HEK293 (cell line): ENCODE measurements at regions not wholly inside any gene's neighbourhood (a gene's known extent, or its start where the extent isn't known, plus 50 kb on each side); places are given as distances from the start of the nearest gene placed in this dataset.

ENCODE experiments used
- CTCF ChIP-seq: fragments of 450-650 bp; formaldehyde crosslinking; IDR thresholded peaks from 2 replicates; pipeline ENCODE4 v1.5.1; 2016; ENCODE audit warnings: missing biosample characterization, missing genetic modification characterization
- KLF7 ChIP-seq: fragments of 450-650 bp; formaldehyde crosslinking; IDR thresholded peaks from 2 replicates; pipeline ENCODE4 v1.5.1; 2016; ENCODE audit warnings: missing biosample characterization, missing genetic modification characterization, borderline replicate concordance
- MEIS1 ChIP-seq: sonication (generic); formaldehyde crosslinking; IDR thresholded peaks from 2 replicates; pipeline ENCODE4 v1.8.1; 2022; ENCODE audit warnings: missing genetic modification reagents, mild to moderate bottlenecking, borderline replicate concordance
- REST ChIP-seq: fragments of 450-650 bp; formaldehyde crosslinking; IDR thresholded peaks from 2 replicates; pipeline ENCODE4 v1.5.1; 2016; ENCODE audit warnings: missing biosample characterization, missing genetic modification characterization
- YY1 ChIP-seq: fragments of 450-650 bp; formaldehyde crosslinking; IDR thresholded peaks from 2 replicates; pipeline ENCODE4 v1.5.1; 2018; ENCODE audit warnings: missing biosample characterization, missing genetic modification characterization
- ZBTB1 ChIP-seq: fragments of 450-650 bp; formaldehyde crosslinking; IDR thresholded peaks from 2 replicates; pipeline ENCODE4 v1.5.1; 2016; ENCODE audit warnings: missing biosample characterization, missing genetic modification characterization
- ZNF24 ChIP-seq: fragments of 450-650 bp; formaldehyde crosslinking; IDR thresholded peaks from 2 replicates; pipeline ENCODE4 v1.5.1; 2016; ENCODE audit warnings: missing biosample characterization, missing genetic modification characterization
- ZNF521 ChIP-seq: fragments of 450-650 bp; formaldehyde crosslinking; IDR thresholded peaks from 2 replicates; pipeline ENCODE4 v1.5.1; 2017; ENCODE audit warnings: missing biosample characterization, mild to moderate bottlenecking, missing genetic modification characterization

GRCh38 chr6:27809067-27809938 lies 102.9 kb downstream of the OR2B2 start:
- TF ChIP-seq MEIS1 (CRISPR knock-in tag), result no peak
- no peak for TF ChIP-seq CTCF (tag by site-specific recombination)
- no peak for TF ChIP-seq REST (tag by site-specific recombination)
- TF ChIP-seq ZNF24, result no peak
- no peak for TF ChIP-seq ZBTB1 (tag by site-specific recombination)
- TF ChIP-seq YY1 (tag by site-specific recombination), result no peak
- no peak for TF ChIP-seq ZNF521 (tag by site-specific recombination)
- TF ChIP-seq KLF7 (tag by site-specific recombination), result no peak
